Astrocyte (in vitro differentiated cells and primary cell): ENCODE measurements at regions not wholly inside any gene's neighbourhood (a gene's known extent, or its start where the extent isn't known, plus 50 kb on each side); places are given as distances from the start of the nearest gene placed in this dataset.
A peak's percentile ranks its signal among the peaks of the same experiment; 100 is the strongest.

ENCODE experiments used
- DNase-seq: peaks from one replicate; pipeline ENCODE4 v3.0.0-alpha.2; 2010; ENCODE audit warnings: low read depth
- FAIRE-seq: peaks from 2 replicates; lab custom pipeline; 2011; peaks lifted over from hg19 to GRCh38; lab: Jason Lieb, UNC
- H2AFZ ChIP-seq: 2 replicates; pipeline ENCODE4 v1.6.0; 2012; ENCODE audit warnings: low read depth, low read length, inconsistent platforms
- H3K27ac ChIP-seq: 2 replicates; pipeline ENCODE4 v1.5.1; 2011; ENCODE audit warnings: low read depth, low read length, inconsistent platforms
- H3K27me3 ChIP-seq: 2 replicates; pipeline ENCODE4 v1.6.0; 2011; ENCODE audit warnings: low read length, inconsistent platforms; ENCODE audit not compliant: insufficient read depth
- H3K36me3 ChIP-seq: 2 replicates; pipeline ENCODE4 v1.5.1; 2011; ENCODE audit warnings: low read length, inconsistent platforms; ENCODE audit not compliant: insufficient read depth
- H3K4me1 ChIP-seq: 2 replicates; pipeline ENCODE4 v1.5.1; 2011; ENCODE audit warnings: low read length, inconsistent platforms; ENCODE audit not compliant: insufficient read depth
- H3K4me2 ChIP-seq: 2 replicates; pipeline ENCODE4 v1.6.0; 2012; ENCODE audit warnings: low read length, inconsistent platforms
- H3K4me3 ChIP-seq: 2 replicates; pipeline ENCODE4 v1.5.1; 2011; ENCODE audit warnings: low read depth, mild to moderate bottlenecking, low read length, inconsistent platforms; ENCODE audit not compliant: insufficient read depth
- H3K79me2 ChIP-seq: 2 replicates; pipeline ENCODE4 v1.6.0; 2012; ENCODE audit warnings: mild to moderate bottlenecking, low read length, inconsistent platforms; ENCODE audit not compliant: insufficient read depth
- H3K9ac ChIP-seq: 2 replicates; pipeline ENCODE4 v1.6.0; 2012; ENCODE audit warnings: mild to moderate bottlenecking, low read length, inconsistent platforms
- H3K9me3 ChIP-seq: 2 replicates; pipeline ENCODE4 v1.5.1; 2012; ENCODE audit warnings: low read depth, mild to moderate bottlenecking, low read length, inconsistent platforms; ENCODE audit not compliant: insufficient read depth
- H4K20me1 ChIP-seq: 2 replicates; pipeline ENCODE4 v1.6.0; 2012; ENCODE audit warnings: low read length, inconsistent platforms; ENCODE audit not compliant: insufficient read depth
- H3K27ac Mint-ChIP-seq: one replicate; pipeline ENCODE4 v1.8.0; 2021; ENCODE audit warnings: mild to moderate bottlenecking, mixed read lengths; ENCODE audit not compliant: unreplicated experiment
- H3K27me3 Mint-ChIP-seq: one replicate; pipeline ENCODE4 v1.8.0; 2021; ENCODE audit warnings: low read depth, mixed read lengths; ENCODE audit not compliant: unreplicated experiment
- H3K36me3 Mint-ChIP-seq: one replicate; pipeline ENCODE4 v1.8.0; 2021; ENCODE audit warnings: low read depth, mixed read lengths; ENCODE audit not compliant: unreplicated experiment
- H3K4me1 Mint-ChIP-seq: one replicate; pipeline ENCODE4 v1.8.0; 2021; ENCODE audit warnings: low read depth, mixed read lengths; ENCODE audit not compliant: unreplicated experiment
- H3K4me3 Mint-ChIP-seq: one replicate; pipeline ENCODE4 v1.8.0; 2021; ENCODE audit warnings: mild to moderate bottlenecking, moderate library complexity, mixed read lengths; ENCODE audit not compliant: unreplicated experiment
- H3K9me3 Mint-ChIP-seq: one replicate; pipeline ENCODE4 v1.8.0; 2021; ENCODE audit warnings: mild to moderate bottlenecking, mixed read lengths; ENCODE audit not compliant: unreplicated experiment
- CTCF ChIP-seq: IDR thresholded peaks from 2 replicates; pipeline ENCODE4 v1.5.1; 2011; ENCODE audit warnings: low read depth, mild to moderate bottlenecking, inconsistent platforms, low read length, moderate library complexity; ENCODE audit not compliant: insufficient read depth
- EZH2 ChIP-seq: IDR thresholded peaks from 2 replicates; pipeline ENCODE4 v1.6.1; 2012; ENCODE audit warnings: mild to moderate bottlenecking, low read length, inconsistent platforms; ENCODE audit not compliant: insufficient read depth

GRCh38 chr2:9779596-9780264, 63.5 kb upstream of the TAF1B start:
- Histone ChIP-seq H3K36me3 (no peaks in the 10 kb centered on the region), H3K27me3 (peaks cover 9% of the 10 kb centered on the region), H2AFZ (peak overlapping the region; percentile 6), H3K4me1 (no peaks in the 10 kb centered on the region), H3K4me3 (no peak overlapping the region), H3K9me3 (no peaks in the 10 kb centered on the region), H4K20me1 (no peaks in the 10 kb centered on the region), H3K4me2 (no peak overlapping the region), H3K27ac (no peak overlapping the region), H3K9ac (no peak overlapping the region), H3K79me2 (no peaks in the 10 kb centered on the region)
- H3K4me3 Mint-ChIP-seq, result no peak overlapping the region
- H3K9me3 Mint-ChIP-seq, result peaks cover 5% of the 10 kb centered on the region
- H3K36me3 Mint-ChIP-seq, result no peaks in the 10 kb centered on the region
- peaks cover 2% of the 10 kb centered on the region for H3K4me1 Mint-ChIP-seq
- H3K27ac Mint-ChIP-seq, result no peak overlapping the region
- FAIRE-seq, result no peak
- TF ChIP-seq EZH2 (no peak), CTCF (no peak)
- peaks cover 27% of the 10 kb centered on the region for H3K27me3 Mint-ChIP-seq
- no peak for DNase-seq

- no peaks in the 10 kb centered on the region for H4K20me1 ChIP-seq
- no peak overlapping the region for H3K27ac Mint-ChIP-seq
- TF ChIP-seq EZH2 (no peak), CTCF (no peak)
- FAIRE-seq, result no peak
- peaks cover 9% of the 10 kb centered on the region for H3K27me3 ChIP-seq
- no peak overlapping the region for H3K4me2 ChIP-seq
- H3K4me1 Mint-ChIP-seq, result peaks cover 2% of the 10 kb centered on the region
- H3K4me3 Mint-ChIP-seq, result no peak overlapping the region
- H2AFZ ChIP-seq, result no peak overlapping the region
- no peaks in the 10 kb centered on the region for H3K4me1 ChIP-seq
- no peaks in the 10 kb centered on the region for H3K36me3 ChIP-seq
- no peak overlapping the region for H3K4me3 ChIP-seq
- H3K9ac ChIP-seq, result no peak overlapping the region
- no peak for DNase-seq
- H3K27me3 Mint-ChIP-seq, result peaks cover 26% of the 10 kb centered on the region
- H3K9me3 Mint-ChIP-seq, result peaks cover 5% of the 10 kb centered on the region
- no peaks in the 10 kb centered on the region for H3K36me3 Mint-ChIP-seq
- no peaks in the 10 kb centered on the region for H3K9me3 ChIP-seq
- no peak overlapping the region for H3K27ac ChIP-seq
- H3K79me2 ChIP-seq, result no peaks in the 10 kb centered on the region
Observed at GRCh38 chr2:9780368-9781130, 62.7 kb upstream of the TAF1B start.

DNA sequence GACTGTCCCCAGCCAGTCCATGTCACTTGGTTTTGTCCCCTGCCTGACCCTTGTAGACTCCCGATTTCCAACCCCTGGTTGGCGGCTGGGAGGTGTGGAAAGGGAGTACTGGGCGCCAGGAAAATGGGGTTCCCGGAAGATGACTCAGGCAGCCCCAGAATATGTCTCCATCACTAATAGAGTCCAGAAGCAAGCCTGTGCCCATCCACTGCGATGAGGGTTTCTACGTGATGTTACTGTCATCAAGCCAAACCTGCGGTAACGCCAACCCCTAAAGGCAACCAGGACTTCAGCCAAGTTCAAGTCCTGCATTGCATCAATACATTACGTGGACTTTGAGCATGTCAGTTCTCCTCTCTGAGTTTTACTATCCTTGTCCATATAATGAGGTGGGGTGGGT, 62.0 kb upstream of the TAF1B start:
- H3K27ac Mint-ChIP-seq, result no peak overlapping the region
- TF ChIP-seq EZH2, result no peak
- TF ChIP-seq CTCF, result no peak
- no peak overlapping the region for H3K27ac ChIP-seq
- no peaks in the 10 kb centered on the region for H3K79me2 ChIP-seq
- peaks cover 24% of the 10 kb centered on the region for H3K27me3 Mint-ChIP-seq
- H3K9me3 Mint-ChIP-seq, result peaks cover 5% of the 10 kb centered on the region
- H3K36me3 ChIP-seq, result no peaks in the 10 kb centered on the region
- H3K4me3 ChIP-seq, result no peak overlapping the region
- no peak overlapping the region for H3K4me2 ChIP-seq
- H3K27me3 ChIP-seq, result peaks cover 9% of the 10 kb centered on the region
- DNase-seq, result no peak
- H3K9ac ChIP-seq, result no peak overlapping the region
- H3K4me3 Mint-ChIP-seq, result no peak overlapping the region
- H3K4me1 Mint-ChIP-seq, result peaks cover 2% of the 10 kb centered on the region
- H4K20me1 ChIP-seq, result no peaks in the 10 kb centered on the region
- no peaks in the 10 kb centered on the region for H3K9me3 ChIP-seq
- H3K36me3 Mint-ChIP-seq, result no peaks in the 10 kb centered on the region
- H3K4me1 ChIP-seq, result no peaks in the 10 kb centered on the region
- no peak overlapping the region for H2AFZ ChIP-seq
- no peak for FAIRE-seq
